ENCODE measurements at regions not wholly inside any gene's neighbourhood (a gene's known extent, or its start where the extent isn't known, plus 50 kb on each side); places are given as distances from the start of the nearest gene placed in this dataset.

DNA sequence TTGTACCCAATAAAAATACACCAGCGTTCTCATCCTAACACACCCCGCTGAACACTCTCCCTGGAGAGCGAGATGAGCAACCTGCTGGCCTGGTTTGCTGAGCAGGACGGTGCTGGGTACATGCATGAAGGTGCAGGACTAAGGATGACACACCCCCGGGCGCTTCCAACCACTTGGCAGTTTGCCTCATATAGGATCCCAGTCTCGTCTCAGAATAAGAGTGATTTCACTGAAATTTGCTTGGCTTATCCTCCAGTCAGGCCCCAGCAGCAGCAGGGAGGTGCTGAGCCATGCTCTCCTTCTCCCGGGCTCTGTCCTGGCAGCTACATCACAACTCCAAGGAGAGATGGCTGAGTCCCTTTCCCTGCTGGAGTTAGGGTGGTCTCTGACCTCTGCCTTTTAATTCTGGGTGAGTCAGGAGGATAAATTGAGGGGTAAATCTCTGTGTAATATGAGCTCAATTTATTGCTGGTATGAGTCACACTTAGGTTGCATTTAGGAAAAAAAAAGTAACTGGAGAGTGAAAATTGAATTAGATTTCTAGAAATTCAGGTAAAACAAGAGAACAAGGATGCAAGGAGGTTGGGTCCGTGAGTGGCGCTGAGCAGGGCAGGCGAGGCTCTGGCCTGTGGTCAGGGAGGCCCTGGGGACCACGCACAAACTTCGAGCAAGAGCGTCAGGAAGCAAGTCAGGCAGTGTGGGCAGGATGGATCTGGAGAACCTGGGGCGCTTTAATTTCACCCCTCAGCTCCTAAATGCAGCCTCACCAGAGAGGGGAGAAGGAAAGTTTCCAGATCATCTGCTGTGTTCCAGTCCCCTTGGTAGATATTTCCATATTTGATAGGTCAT is 974.0 kb downstream of the TBC1D22A start:
- no peak overlapping the region for H3K4me3 ChIP-seq (ENCODE audit: insufficient read depth, low read depth, low read length)
- H2AK5ac ChIP-seq (ENCODE audit: low read depth, low read length), result no peak overlapping the region
- no peaks in the 10 kb centered on the region for H3K27me3 ChIP-seq (ENCODE audit: control insufficient read depth, insufficient read depth, low read length)
- no peak overlapping the region for H3K14ac ChIP-seq (replicated peaks; ENCODE audit: low read depth, low read length)
- TF ChIP-seq RFX5 (IDR thresholded peaks at IDR 0.05; ENCODE audit: low read depth, low read length) (no peak), CEBPB (IDR thresholded peaks at IDR 0.05; ENCODE audit: low read depth, low read length) (no peak), MXI1 (IDR thresholded peaks at IDR 0.05; ENCODE audit: borderline replicate concordance, low read depth, low read length) (no peak)
- ChIA-PET CTCF (no interaction called here), POLR2A (ENCODE audit: unreplicated experiment) (no interaction called here)
- H3K4me1 ChIP-seq (ENCODE audit: control insufficient read depth, insufficient read depth, low read length), result no peaks in the 10 kb centered on the region
- no peak overlapping the region for H4K91ac ChIP-seq (ENCODE audit: insufficient read depth, low read depth, low read length)
- H3K4ac ChIP-seq (ENCODE audit: low read depth, low read length), result no peak overlapping the region
- no peaks in the 10 kb centered on the region for H3K9me1 ChIP-seq (ENCODE audit: insufficient read depth, low read length)
- no peak overlapping the region for H3K9ac ChIP-seq (ENCODE audit: low read depth, low read length)
- H2BK120ac ChIP-seq (ENCODE audit: low read depth, low read length), result no peak overlapping the region
- no peak overlapping the region for H2BK5ac ChIP-seq (ENCODE audit: low read depth, low read length, poor library complexity, severe bottlenecking)
- in situ Hi-C loops (cut with MboI; ENCODE audit: low sequenced_read_pairs) (no loop called here), dilution Hi-C loops (cut with HindIII; ENCODE audit: low sequenced_read_pairs, unreplicated experiment) (no loop called here), intact Hi-C loops (cut with micrococcal nuclease) (no loop called here)
- DNase-seq, result no peak
- H2AFZ ChIP-seq (replicated peaks; ENCODE audit: low read length, poor library complexity), result no peak overlapping the region
- no peaks in the 10 kb centered on the region for H3K36me3 ChIP-seq (ENCODE audit: control insufficient read depth, insufficient read depth, low read length)
- BruUV-seq (replicated peaks), result no TSS peak
- no peak overlapping the region for H2BK15ac ChIP-seq (ENCODE audit: low read depth, low read length)
- H4K5ac ChIP-seq (ENCODE audit: low read depth, low read length), result no peak overlapping the region
- peaks cover 48% of the 10 kb centered on the region for H3K9me3 ChIP-seq (ENCODE audit: control insufficient read depth, insufficient read depth, low read length)
- H2BK20ac ChIP-seq (ENCODE audit: low read depth, low read length), result no peak overlapping the region
- H3K27ac ChIP-seq (ENCODE audit: insufficient read depth, low read length), result no peak overlapping the region
- no peaks in the 10 kb centered on the region for H4K20me1 ChIP-seq (ENCODE audit: insufficient read depth, low read length)
- no peak overlapping the region for H3K56ac ChIP-seq (ENCODE audit: extremely low read depth, insufficient read depth, low read length)
- no peak overlapping the region for H3K18ac ChIP-seq (ENCODE audit: low read depth, low read length)
- no peak overlapping the region for H3K4me2 ChIP-seq (ENCODE audit: low read depth, low read length)
- H4K8ac ChIP-seq (ENCODE audit: low read depth in 2 of 2, low read length in 2 of 2), result no peak overlapping the region
- no peaks in the 10 kb centered on the region for H3K79me1 ChIP-seq (ENCODE audit: low read depth in 1 of 2, low read length in 2 of 2)
- no peak overlapping the region for H3K23ac ChIP-seq (ENCODE audit: low read depth, low read length)
- no peak for ATAC-seq (ENCODE audit: low read depth)
- no peak overlapping the region for H2AK9ac ChIP-seq (replicated peaks; ENCODE audit: low read depth, low read length, poor library complexity)
- WGBS, 2 experiments (ENCODE audit: extremely low coverage in 2 of 2, insufficient read length in 1 of 2), result no CpG with 5 or more reads among the region's 15 CpGs

Measured in IMR-90 (cell line).